HFFc6 (cell line): ENCODE measurements at regions not wholly inside any gene's neighbourhood (a gene's known extent, or its start where the extent isn't known, plus 50 kb on each side); places are given as distances from the start of the nearest gene placed in this dataset.

ENCODE experiments used
- DNase-seq: peaks from one replicate; pipeline ENCODE4 v3.0.0-alpha.2; 2018
- H3K27ac Mint-ChIP-seq: 2 replicates; pipeline ENCODE4 v1.8.0; 2020; ENCODE audit warnings: mild to moderate bottlenecking, mixed read lengths
- H3K27me3 Mint-ChIP-seq: 2 replicates; pipeline ENCODE4 v1.8.0; 2021; ENCODE audit warnings: mild to moderate bottlenecking, moderate library complexity, mixed read lengths; ENCODE audit not compliant: insufficient read depth
- H3K36me3 Mint-ChIP-seq: 2 replicates; pipeline ENCODE4 v1.8.0; 2021; ENCODE audit warnings: low read depth, mixed read lengths
- H3K4me1 Mint-ChIP-seq: 2 replicates; pipeline ENCODE4 v1.8.0; 2020; ENCODE audit warnings: low read depth, mixed read lengths
- H3K4me3 Mint-ChIP-seq: 2 replicates; pipeline ENCODE4 v1.8.0; 2020; ENCODE audit warnings: mild to moderate bottlenecking, moderate library complexity, mixed read lengths
- H3K9me3 Mint-ChIP-seq: 2 replicates; pipeline ENCODE4 v1.8.0; 2020; ENCODE audit warnings: mild to moderate bottlenecking, mixed read lengths
- CTCF ChIP-seq: fragments of 200-600 bp; sonication (generic); IDR thresholded peaks from 2 replicates; pipeline ENCODE4 v1.5.0; 2021; ENCODE audit warnings: antibody characterized with exemption, mild to moderate bottlenecking

- DNase-seq = no peak
- no peak overlapping the region for H3K4me3 Mint-ChIP-seq
- no peaks in the 10 kb centered on the region for H3K4me1 Mint-ChIP-seq
- H3K36me3 Mint-ChIP-seq = no peaks in the 10 kb centered on the region; the same call in 1 of the 2 replicates
- no peaks in the 10 kb centered on the region for H3K27me3 Mint-ChIP-seq
- H3K27ac Mint-ChIP-seq = no peak overlapping the region
- TF ChIP-seq CTCF = no peak
- H3K9me3 Mint-ChIP-seq = peaks cover 24% of the 10 kb centered on the region
Observed at GRCh38 chr2:122908159-122908558, 1116.9 kb upstream of the CNTNAP5 start.

- Mint-ChIP-seq H3K27me3 (no peaks in the 10 kb centered on the region), H3K4me3 (no peak overlapping the region), H3K4me1 (no peaks in the 10 kb centered on the region), H3K36me3 (no peaks in the 10 kb centered on the region), H3K27ac (no peak overlapping the region), H3K9me3 (peaks cover 45% of the 10 kb centered on the region)
- no peak for TF ChIP-seq CTCF
- DNase-seq = no peak
Observed at GRCh38 chr2:122927197-122927596, 1097.9 kb upstream of the CNTNAP5 start.

GRCh38 chr2:122927710-122928557 is 1097.2 kb upstream of the CNTNAP5 start:
- Mint-ChIP-seq H3K4me3 (no peak overlapping the region), H3K36me3 (no peaks in the 10 kb centered on the region), H3K9me3 (peaks cover 43% of the 10 kb centered on the region), H3K27ac (no peak overlapping the region), H3K27me3 (no peaks in the 10 kb centered on the region), H3K4me1 (no peaks in the 10 kb centered on the region)
- no peak for TF ChIP-seq CTCF
- no peak for DNase-seq

- DNase-seq = no peak
- no peak for TF ChIP-seq CTCF
- no peaks in the 10 kb centered on the region; the same call in 1 of the 2 replicates for H3K27me3 Mint-ChIP-seq
- H3K9me3 Mint-ChIP-seq = peaks cover 37% of the 10 kb centered on the region
- no peaks in the 10 kb centered on the region for H3K36me3 Mint-ChIP-seq
- H3K4me1 Mint-ChIP-seq = no peaks in the 10 kb centered on the region
- no peak overlapping the region for H3K27ac Mint-ChIP-seq
- no peak overlapping the region for H3K4me3 Mint-ChIP-seq
Observed at GRCh38 chr2:122929347-122929746, 1095.7 kb upstream of the CNTNAP5 start.

GRCh38 chr2:122935506-122935905 is 1089.6 kb upstream of the CNTNAP5 start:
- H3K27me3 Mint-ChIP-seq = no peaks in the 10 kb centered on the region; the same call in 1 of the 2 replicates
- no peaks in the 10 kb centered on the region for H3K36me3 Mint-ChIP-seq
- H3K4me1 Mint-ChIP-seq = no peaks in the 10 kb centered on the region
- DNase-seq = no peak
- H3K4me3 Mint-ChIP-seq = no peak overlapping the region
- TF ChIP-seq CTCF = no peak
- peaks cover 16% of the 10 kb centered on the region for H3K9me3 Mint-ChIP-seq
- no peak overlapping the region for H3K27ac Mint-ChIP-seq
